Activated naive CD4-positive, alpha-beta T cell treated with anti-CD3 and anti-CD28 coated beads, Interleukin-2, amount 50 U/mL, for 72 hours (primary cell): ENCODE measurements at regions not wholly inside any gene's neighbourhood (a gene's known extent, or its start where the extent isn't known, plus 50 kb on each side); places are given as distances from the start of the nearest gene placed in this dataset.

ENCODE experiments used
- ATAC-seq, 2 donors: fragments of 150-1000 bp; cut with Tn5 transposase; 2 replicates each; pipeline ENCODE4 v1.10.0; 2021; ENCODE audit warnings: mild to moderate bottlenecking in 2 of 2, moderate library complexity in 2 of 2
- DNase-seq, 2 donors: peaks; one replicate each; pipeline ENCODE4 v3.0.0; 2021 to 2022; ENCODE audit warnings: low spot score in 2 of 2
- H3K27ac Mint-ChIP-seq, 2 donors: one replicate each; pipeline ENCODE4 v1.8.0; 2022; ENCODE audit warnings: mild to moderate bottlenecking in 2 of 2, mixed read lengths in 2 of 2
- H3K36me3 Mint-ChIP-seq, 2 donors: one replicate each; pipeline ENCODE4 v1.8.0; 2022; ENCODE audit warnings: mixed read lengths in 2 of 2
- H3K9me3 Mint-ChIP-seq, 2 donors: one replicate each; pipeline ENCODE4 v1.8.0; 2022; ENCODE audit warnings: mixed read lengths in 2 of 2

DNA sequence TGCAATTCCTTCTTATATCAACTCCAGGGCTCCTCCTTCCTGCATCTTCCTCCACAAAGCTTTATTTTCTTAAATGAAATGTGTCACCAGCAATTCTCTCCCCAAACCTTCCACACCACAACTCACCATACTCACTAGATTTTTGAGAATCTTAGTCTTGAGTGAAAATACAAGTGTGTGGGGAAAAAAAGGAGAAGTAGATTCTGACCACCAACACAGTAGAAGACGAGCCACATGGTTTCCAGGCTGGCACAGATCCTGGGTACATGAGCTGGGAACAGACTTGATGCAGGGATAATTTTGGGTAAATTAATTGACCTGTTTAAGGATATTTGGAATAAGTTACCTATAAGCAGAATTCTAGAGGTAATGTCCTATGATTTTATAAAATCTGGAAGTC lies 72.8 kb upstream of the KCNJ15 start:
- Mint-ChIP-seq H3K9me3 (peaks cover 0 to 2% of the 10 kb centered on the region in 2 donors), H3K27ac (no peak overlapping the region), H3K36me3 (no peaks in the 10 kb centered on the region)
- DNase-seq (no peak), ATAC-seq (no peak)

DNA sequence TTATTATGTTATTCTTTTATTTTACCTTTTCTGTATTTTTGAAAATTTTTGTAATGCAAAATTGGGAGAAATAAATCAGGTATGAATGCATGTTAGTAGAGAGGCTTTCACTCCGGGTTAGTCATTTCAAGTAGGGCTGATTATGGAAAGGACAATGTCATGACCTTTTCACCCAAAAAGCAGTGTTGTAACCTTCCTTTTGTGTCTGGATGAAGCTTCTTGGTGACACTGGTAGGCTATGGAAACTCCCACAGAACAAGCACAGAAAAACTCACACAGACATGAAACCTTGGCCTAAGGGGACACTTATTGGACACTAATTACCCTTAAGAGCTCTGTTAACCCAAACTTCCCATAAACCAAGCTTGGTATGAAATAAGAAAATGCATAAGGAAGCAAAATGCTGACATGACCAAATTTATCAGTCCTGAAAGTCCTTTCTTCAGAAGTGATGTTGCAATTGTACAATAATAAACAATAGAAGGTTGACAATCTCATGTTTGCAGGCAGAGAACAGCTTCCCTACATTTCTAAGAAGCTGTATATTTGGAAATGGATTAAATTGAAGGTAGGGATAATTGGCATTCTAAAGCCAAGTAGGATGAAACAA lies 70.0 kb upstream of the KCNJ15 start:
- DNase-seq (no peak), ATAC-seq (no peak)
- Mint-ChIP-seq H3K36me3 (no peaks in the 10 kb centered on the region), H3K9me3 (no peaks in the 10 kb centered on the region), H3K27ac (no peak overlapping the region)

DNA sequence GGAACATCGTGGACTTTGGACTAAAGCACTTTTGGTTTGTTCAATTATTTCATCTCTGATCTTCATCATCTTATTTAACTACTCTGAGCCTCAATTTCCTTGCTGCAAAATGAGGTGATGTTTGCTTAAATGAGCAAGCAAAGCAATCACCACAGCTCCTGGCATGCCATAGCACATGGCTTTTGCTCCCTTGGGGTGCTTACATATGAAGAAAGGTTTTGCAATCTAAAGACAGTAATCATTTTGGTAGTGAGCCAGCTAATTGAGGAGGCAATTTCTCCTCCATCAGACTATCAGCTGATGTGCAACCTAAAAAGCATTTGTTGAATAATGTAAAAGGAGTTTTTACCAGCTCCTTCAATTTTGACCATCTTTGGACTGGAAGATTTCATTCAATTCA lies 68.8 kb upstream of the KCNJ15 start:
- H3K27ac Mint-ChIP-seq: no peak overlapping the region
- DNase-seq (no peak), ATAC-seq (no peak)
- no peaks in the 10 kb centered on the region for H3K9me3 Mint-ChIP-seq
- H3K36me3 Mint-ChIP-seq: no peaks in the 10 kb centered on the region

DNA sequence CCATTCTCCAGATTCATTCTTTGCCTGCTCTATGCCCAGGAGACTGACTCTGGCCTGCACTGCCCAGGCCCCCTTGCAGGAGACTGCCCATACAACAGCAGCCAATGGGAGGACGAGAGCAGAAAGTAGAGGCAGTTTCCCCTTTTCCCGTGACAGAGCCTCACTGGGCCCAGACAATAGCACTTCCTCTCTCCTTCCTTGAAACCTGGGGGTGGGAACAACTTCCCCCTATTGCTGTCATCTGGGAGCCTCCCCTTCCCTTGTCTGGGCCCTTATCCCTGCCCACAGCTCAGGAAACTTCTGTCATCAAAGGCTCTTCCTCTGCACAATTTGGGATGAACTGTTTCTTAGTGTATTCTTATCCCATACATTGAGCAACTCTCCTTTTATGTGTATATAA lies 60.8 kb upstream of the KCNJ15 start:
- ATAC-seq: no peak
- no peak for DNase-seq
- no peak overlapping the region for H3K27ac Mint-ChIP-seq
- peaks cover 0 to 7% of the 10 kb centered on the region in 2 donors for H3K36me3 Mint-ChIP-seq
- H3K9me3 Mint-ChIP-seq: peaks cover 0 to 14% of the 10 kb centered on the region in 2 donors

DNA sequence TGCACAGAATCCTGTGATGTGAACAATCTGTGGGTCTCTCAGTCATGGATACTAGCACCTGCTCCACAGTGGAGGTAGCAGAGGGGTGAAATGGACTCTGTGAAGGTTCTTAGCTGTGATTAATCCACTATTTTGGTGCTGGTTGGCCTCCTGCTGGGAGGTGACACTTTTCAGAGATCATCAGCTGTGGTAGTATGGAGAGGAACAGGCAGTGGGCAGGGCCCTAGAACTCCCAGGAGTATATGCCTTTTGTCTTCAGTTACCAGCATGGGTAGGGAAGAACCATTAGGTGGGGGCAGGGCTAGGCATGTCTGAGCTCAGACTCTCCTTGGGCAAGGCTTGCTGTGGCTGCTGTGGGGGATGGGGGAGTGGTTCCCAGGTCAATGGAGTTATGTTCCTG lies 54.0 kb upstream of the KCNJ15 start:
- Mint-ChIP-seq H3K36me3 (no peaks in the 10 kb centered on the region), H3K9me3 (no peaks in the 10 kb centered on the region), H3K27ac (no peak overlapping the region)
- ATAC-seq: no peak
- DNase-seq: no peak

DNA sequence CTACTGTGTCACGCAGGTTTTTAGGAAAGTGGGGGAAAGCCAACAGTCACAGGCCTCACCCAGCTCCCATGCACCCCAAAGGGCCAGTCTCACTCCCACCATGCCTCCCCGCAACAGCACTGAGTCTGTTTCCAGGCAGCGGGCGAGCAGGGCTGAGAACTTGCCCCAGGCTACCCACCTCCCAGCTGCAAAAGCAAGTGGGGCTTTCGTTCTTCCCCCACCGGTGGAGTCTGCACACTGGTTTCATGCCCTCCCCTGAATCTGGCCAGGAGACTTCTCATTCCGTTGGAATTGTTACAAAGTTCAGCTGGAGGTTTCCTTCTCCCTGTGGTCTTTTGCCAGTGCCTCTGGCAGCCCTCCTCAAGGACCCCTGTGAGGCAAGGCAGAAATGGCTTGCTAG lies 53.6 kb upstream of the KCNJ15 start:
- no peaks in the 10 kb centered on the region for H3K9me3 Mint-ChIP-seq
- no peak for DNase-seq
- ATAC-seq: no peak
- H3K27ac Mint-ChIP-seq: no peak overlapping the region
- no peaks in the 10 kb centered on the region for H3K36me3 Mint-ChIP-seq

DNA sequence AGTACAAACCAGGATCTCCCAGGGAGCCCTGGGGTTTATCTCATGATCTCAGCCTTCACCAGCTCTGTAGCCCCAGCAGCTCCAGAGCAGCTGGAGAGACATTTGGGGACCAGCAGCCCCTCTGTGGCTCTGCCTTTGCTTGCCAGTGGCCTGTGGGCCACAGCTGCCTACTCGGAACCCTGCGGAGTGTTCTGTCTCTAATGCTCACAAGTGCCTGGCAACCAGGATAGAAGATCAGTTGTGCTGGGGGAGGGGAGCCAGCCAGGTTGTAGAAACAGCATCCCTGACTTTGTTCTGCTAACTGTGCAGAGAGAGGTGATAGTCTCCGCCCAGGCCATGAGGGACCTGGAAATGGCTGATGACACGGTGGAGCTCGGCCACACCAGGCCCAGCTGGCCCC lies 50.9 kb upstream of the KCNJ15 start:
- peaks cover 0 to 5% of the 10 kb centered on the region in 2 donors for H3K9me3 Mint-ChIP-seq
- ATAC-seq: no peak
- no peak for DNase-seq
- H3K27ac Mint-ChIP-seq: no peak overlapping the region
- peaks cover 0 to 6% of the 10 kb centered on the region in 2 donors for H3K36me3 Mint-ChIP-seq

DNA sequence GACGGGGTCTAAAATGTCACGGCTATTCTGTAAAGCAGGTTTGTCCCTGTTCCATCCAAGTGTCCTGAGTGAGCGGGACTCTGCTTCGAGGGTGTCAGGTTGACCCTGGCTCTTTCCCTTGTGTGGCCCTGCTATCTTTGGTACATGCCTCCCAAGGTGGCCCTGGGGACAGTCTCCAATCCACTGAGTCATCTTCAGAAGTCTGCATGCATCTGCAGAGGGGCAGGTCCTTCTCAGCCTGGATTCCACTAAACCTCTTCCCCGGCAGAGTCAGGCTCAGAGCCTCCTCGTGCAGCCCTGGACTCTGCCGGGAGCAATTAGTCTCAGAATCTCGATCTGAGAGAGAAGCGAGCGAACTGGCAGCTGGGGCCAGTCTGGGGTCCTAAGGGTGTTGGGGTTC lies 50.1 kb upstream of the KCNJ15 start:
- no peak overlapping the region for H3K27ac Mint-ChIP-seq
- no peak for ATAC-seq
- peaks cover 0 to 6% of the 10 kb centered on the region in 2 donors for H3K36me3 Mint-ChIP-seq
- H3K9me3 Mint-ChIP-seq: peaks cover 0 to 6% of the 10 kb centered on the region in 2 donors
- DNase-seq: no peak
